Uterus (tissue), 3 donors: ENCODE measurements at regions not wholly inside any gene's neighbourhood (a gene's known extent, or its start where the extent isn't known, plus 50 kb on each side); places are given as distances from the start of the nearest gene placed in this dataset.

Experiments
- DNase-seq, 2 donors: peaks; one replicate each; pipeline ENCODE4 v3.0.0-alpha.2; 2019 to 2020
- H3K27ac ChIP-seq, 2 donors: fragments of 200-600 bp; sonication (generic); 1 replicate in 1 of 2; 2 replicates in 1 of 2; pipeline ENCODE4 v1.5.1; 2016 to 2018
- H3K27me3 ChIP-seq, 2 donors: fragments of 200-600 bp; sonication (generic); one replicate each; pipeline ENCODE4 v1.5.1; 2018 to 2019; ENCODE audit warnings: control low read depth in 1 of 2
- H3K36me3 ChIP-seq, 2 donors: fragments of 200-600 bp; sonication (generic); one replicate each; pipeline ENCODE4 v1.5.1; 2019; ENCODE audit warnings: control low read depth in 1 of 2
- H3K4me1 ChIP-seq, 2 donors: fragments of 200-600 bp; sonication (generic); one replicate each; pipeline ENCODE4 v1.5.1; 2018 to 2019; ENCODE audit warnings: control low read depth in 1 of 2
- H3K4me3 ChIP-seq, 2 donors: fragments of 200-600 bp; sonication (generic); 1 replicate in 1 of 2; 2 replicates in 1 of 2; pipeline ENCODE4 v1.5.1; 2018 to 2019; ENCODE audit warnings: mild to moderate bottlenecking in 1 of 2
- H3K9me3 ChIP-seq, 2 donors: fragments of 200-600 bp; sonication (generic); one replicate each; pipeline ENCODE4 v1.5.1; 2019; ENCODE audit warnings: control low read depth in 1 of 2
- CTCF ChIP-seq, 4 experiments: fragments of 200-600 bp in 2 of 4; fragments of 450-650 bp in 2 of 4; sonication (generic) in 2 of 4; IDR thresholded peaks; one replicate each; pipeline ENCODE4 v1.5.1; 2016 to 2019; ENCODE audit warnings: antibody characterized with exemption in 4 of 4, mild to moderate bottlenecking in 2 of 4, moderate library complexity in 1 of 4
- POLR2A ChIP-seq, 2 donors: fragments of 450-650 bp; IDR thresholded peaks; one replicate each; pipeline ENCODE4 v1.6.1; 2016; ENCODE audit warnings: antibody characterized with exemption in 2 of 2, mild to moderate bottlenecking in 1 of 2, moderate library complexity in 1 of 2
- intact Hi-C: fragments of 100-400 bp; cut with DNase I; formaldehyde crosslinking; loops from one replicate; pipeline ENCODE4 v1.15.1; 2023; ENCODE audit warnings: low total_unique reads
- donor health status: DM: yes; HTN: yes; CAD: no.

- no peak for DNase-seq
- no peaks in the 10 kb centered on the region for H3K36me3 ChIP-seq
Observed at GRCh38 chr14:29311983-29312382, 545.4 kb downstream of the FOXG1 start.

GRCh38 chr14:29316936-29317335 lies 550.3 kb downstream of the FOXG1 start:
- no peak overlapping the region for H3K27ac ChIP-seq
- no peak for DNase-seq
- intact Hi-C loops: no loop called here
- no peaks in the 10 kb centered on the region for H3K9me3 ChIP-seq
- no peak for TF ChIP-seq CTCF (IDR thresholded peaks at IDR 0.05)
- TF ChIP-seq POLR2A (IDR thresholded peaks at IDR 0.05): no peak
- no peak overlapping the region for H3K4me3 ChIP-seq
- no peaks in the 10 kb centered on the region for H3K36me3 ChIP-seq
- H3K4me1 ChIP-seq: no peaks in the 10 kb centered on the region
- H3K27me3 ChIP-seq: no peaks in the 10 kb centered on the region

More at GRCh38 chr14:29311983-29312382, 545.4 kb downstream of the FOXG1 start:
- Histone ChIP-seq H3K9me3 (no peaks in the 10 kb centered on the region), H3K4me1 (no peaks in the 10 kb centered on the region), H3K27me3 (no peaks in the 10 kb centered on the region), H3K27ac (no peak overlapping the region), H3K4me3 (no peak overlapping the region)
- intact Hi-C loops: no loop called here
- no peak for TF ChIP-seq CTCF (IDR thresholded peaks at IDR 0.05)
- no peak for TF ChIP-seq POLR2A (IDR thresholded peaks at IDR 0.05)

- no peak for TF ChIP-seq CTCF (IDR thresholded peaks at IDR 0.05)
- no peak for TF ChIP-seq POLR2A (IDR thresholded peaks at IDR 0.05)
- no peak for DNase-seq
- intact Hi-C loops: no loop called here
Observed at GRCh38 chr14:29317423-29317822, 550.8 kb downstream of the FOXG1 start.

GRCh38 chr14:29320286-29320685 lies 553.7 kb downstream of the FOXG1 start:
- DNase-seq: no peak
- TF ChIP-seq CTCF (IDR thresholded peaks at IDR 0.05) (no peak), POLR2A (IDR thresholded peaks at IDR 0.05) (no peak)
- H3K4me3 ChIP-seq: no peak overlapping the region
- no peaks in the 10 kb centered on the region for H3K9me3 ChIP-seq
- no peak overlapping the region for H3K27ac ChIP-seq
- no peaks in the 10 kb centered on the region for H3K27me3 ChIP-seq
- intact Hi-C loops: no loop called here
- H3K36me3 ChIP-seq: no peaks in the 10 kb centered on the region
- no peaks in the 10 kb centered on the region for H3K4me1 ChIP-seq

More at GRCh38 chr14:29317423-29317822, 550.8 kb downstream of the FOXG1 start:
- Histone ChIP-seq H3K4me1 (no peaks in the 10 kb centered on the region), H3K27ac (no peak overlapping the region), H3K27me3 (no peaks in the 10 kb centered on the region), H3K9me3 (no peaks in the 10 kb centered on the region), H3K4me3 (no peak overlapping the region), H3K36me3 (no peaks in the 10 kb centered on the region)

- intact Hi-C loops: no loop called here
- no peak for DNase-seq
Observed at GRCh38 chr14:29321646-29322045, 555.1 kb downstream of the FOXG1 start.

More at GRCh38 chr14:29321646-29322045, 555.1 kb downstream of the FOXG1 start:
- Histone ChIP-seq H3K27ac (no peak overlapping the region), H3K4me3 (no peak overlapping the region), H3K9me3 (no peaks in the 10 kb centered on the region), H3K4me1 (no peaks in the 10 kb centered on the region), H3K36me3 (no peaks in the 10 kb centered on the region), H3K27me3 (no peaks in the 10 kb centered on the region)
- TF ChIP-seq POLR2A (IDR thresholded peaks at IDR 0.05) (no peak), CTCF (IDR thresholded peaks at IDR 0.05) (no peak)
